GM21360 (cell line): ENCODE measurements at regions not wholly inside any gene's neighbourhood (a gene's known extent, or its start where the extent isn't known, plus 50 kb on each side); places are given as distances from the start of the nearest gene placed in this dataset.

Experiments used
- ATAC-seq: cut with Tn5 transposase; IDR thresholded peaks from one replicate; pipeline ENCODE4 v1.9.1; 2021; ENCODE audit warnings: mild to moderate bottlenecking, moderate library complexity; ENCODE audit not compliant: unreplicated experiment

GRCh38 chr4:161133586-161134276 is 1030.1 kb downstream of the FSTL5 start:
- no peak for ATAC-seq

GRCh38 chr4:161132715-161133425 is 1030.9 kb downstream of the FSTL5 start:
- no peak for ATAC-seq

- no peak for ATAC-seq
These were observed 1042.3 kb downstream of the FSTL5 start for GRCh38 chr4:161121451-161121850.

DNA sequence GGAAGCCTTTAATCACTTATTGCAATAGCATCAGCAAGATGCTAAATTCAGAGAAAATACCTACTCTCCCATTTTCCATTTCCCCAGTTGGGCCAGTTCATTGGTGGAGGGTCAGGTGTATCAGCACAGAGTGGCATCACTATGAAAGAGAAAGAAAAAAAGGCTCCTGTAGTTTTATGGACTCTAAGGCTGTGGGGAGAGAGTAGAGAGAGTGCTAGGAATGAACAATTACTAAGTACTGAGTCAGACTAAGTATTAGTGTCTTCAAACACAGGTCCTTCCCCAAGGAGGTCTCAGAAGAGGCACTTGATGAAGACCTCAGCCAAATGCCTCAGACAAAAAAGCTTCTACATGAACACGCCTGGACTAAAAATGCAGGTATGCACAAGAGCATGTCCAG is 1061.9 kb downstream of the FSTL5 start:
- ATAC-seq = no peak

GRCh38 chr4:161097821-161098220 is 1066.0 kb downstream of the FSTL5 start:
- ATAC-seq = no peak

- ATAC-seq = no peak
These were observed 1102.8 kb downstream of the FSTL5 start for GRCh38 chr4:161061046-161061445.
